OCI-LY3 (cell line): ENCODE measurements at regions not wholly inside any gene's neighbourhood (a gene's known extent, or its start where the extent isn't known, plus 50 kb on each side); places are given as distances from the start of the nearest gene placed in this dataset.

ENCODE experiments used
- H2AFZ ChIP-seq: fragments of 200-600, 300-600 bp; shearing (Covaris generic); 2 replicates; pipeline ENCODE4 v1.6.0; 2014; ENCODE audit warnings: antibody characterized with exemption, low read depth, low read length
- H3K27ac ChIP-seq: fragments of 200-600, 300-600 bp; sonication (generic); 2 replicates; pipeline ENCODE4 v1.5.1; 2014; ENCODE audit warnings: mild to moderate bottlenecking, low read length, moderate library complexity, mixed read lengths
- H3K27me3 ChIP-seq: fragments of 200-600, 300-600 bp; sonication (generic); 2 replicates; pipeline ENCODE4 v1.6.1; 2014; ENCODE audit warnings: low read depth, low read length, mixed read lengths
- H3K36me3 ChIP-seq: fragments of 200-600, 300-600 bp; sonication (generic); replicated peaks from 2 replicates; pipeline ENCODE3; 2014; ENCODE audit warnings: low read depth, low read length, mixed read lengths
- H3K4me1 ChIP-seq: fragments of 300-600, 200-600 bp; sonication (generic); 2 replicates; pipeline ENCODE4 v1.6.1; 2014; ENCODE audit warnings: low read length, mixed read lengths
- H3K4me2 ChIP-seq: fragments of 200-600, 300-600 bp; sonication (generic); 2 replicates; pipeline ENCODE4 v1.6.1; 2014; ENCODE audit warnings: low read length, mixed read lengths
- H3K4me3 ChIP-seq: fragments of 300-600, 200-600 bp; sonication (generic); 2 replicates; pipeline ENCODE4 v1.5.1; 2014; ENCODE audit warnings: antibody characterized with exemption, mild to moderate bottlenecking, low read length, moderate library complexity
- H3K79me2 ChIP-seq: fragments of 300-600, 200-600 bp; shearing (Covaris generic); 2 replicates; pipeline ENCODE4 v1.6.1; 2014; ENCODE audit warnings: mild to moderate bottlenecking, low read length, mixed read lengths
- H3K9ac ChIP-seq: fragments of 300-600, 200-600 bp; shearing (Covaris generic); 2 replicates; pipeline ENCODE4 v1.6.0; 2014; ENCODE audit warnings: mild to moderate bottlenecking, low read length, moderate library complexity
- H3K9me3 ChIP-seq: fragments of 200-600, 300-600 bp; shearing (Covaris generic); 2 replicates; pipeline ENCODE4 v1.6.1; 2014; ENCODE audit warnings: low read length, mixed read lengths; ENCODE audit not compliant: insufficient read depth
- H4K20me1 ChIP-seq: fragments of 200-600, 300-600 bp; sonication (generic); 2 replicates; pipeline ENCODE4 v1.6.1; 2016; ENCODE audit warnings: low read length, mixed read lengths; ENCODE audit not compliant: insufficient read depth
- CTCF ChIP-seq: fragments of 200-600, 300-600 bp; sonication (generic); IDR thresholded peaks from 2 replicates; pipeline ENCODE4 v1.5.1; 2014; ENCODE audit warnings: antibody characterized with exemption, low read length, low read depth
- EZH2phosphoT487 ChIP-seq: fragments of 200-600 bp; shearing (Covaris generic); IDR thresholded peaks from 2 replicates; pipeline ENCODE4 v1.6.1; 2018; ENCODE audit warnings: antibody characterized with exemption, mixed run types, low read depth

GRCh38 chr4:30268370-30268769 is 451.8 kb upstream of the PCDH7 start:
- no peaks in the 10 kb centered on the region for H3K9me3 ChIP-seq
- no peaks in the 10 kb centered on the region for H3K27me3 ChIP-seq
- H3K79me2 ChIP-seq: no peaks in the 10 kb centered on the region
- no peak overlapping the region for H3K4me2 ChIP-seq
- H3K36me3 ChIP-seq: no peaks in the 10 kb centered on the region
- H3K27ac ChIP-seq: no peak overlapping the region
- H3K9ac ChIP-seq: no peak overlapping the region
- no peaks in the 10 kb centered on the region for H3K4me1 ChIP-seq
- H2AFZ ChIP-seq: no peak overlapping the region
- H4K20me1 ChIP-seq: no peaks in the 10 kb centered on the region
- no peak overlapping the region for H3K4me3 ChIP-seq
- TF ChIP-seq EZH2phosphoT487 (no peak), CTCF (no peak)

GRCh38 chr4:30269850-30270249 is 450.3 kb upstream of the PCDH7 start:
- Histone ChIP-seq H3K4me1 (no peaks in the 10 kb centered on the region), H3K4me3 (0 out of 2 replicates have a peak overlapping the region, but pooled peaks have one; percentile 12), H4K20me1 (no peaks in the 10 kb centered on the region), H3K4me2 (peak overlapping the region; percentile 31; the same call in 1 of the 2 replicates), H2AFZ (peak overlapping the region; percentile 85), H3K9ac (no peak overlapping the region), H3K36me3 (no peaks in the 10 kb centered on the region), H3K27me3 (no peaks in the 10 kb centered on the region), H3K9me3 (no peaks in the 10 kb centered on the region), H3K27ac (no peak overlapping the region), H3K79me2 (no peaks in the 10 kb centered on the region)
- TF ChIP-seq EZH2phosphoT487 (no peak), CTCF (peak; percentile 59)

- Histone ChIP-seq H3K9ac (no peak overlapping the region), H3K36me3 (no peaks in the 10 kb centered on the region), H3K4me1 (no peaks in the 10 kb centered on the region), H4K20me1 (no peaks in the 10 kb centered on the region), H3K4me2 (no peak overlapping the region), H3K4me3 (no peak overlapping the region), H3K9me3 (no peaks in the 10 kb centered on the region), H3K27ac (no peak overlapping the region), H3K79me2 (no peaks in the 10 kb centered on the region), H2AFZ (no peak overlapping the region), H3K27me3 (no peaks in the 10 kb centered on the region)
- TF ChIP-seq CTCF (no peak), EZH2phosphoT487 (no peak)
Observed at GRCh38 chr4:30281986-30282385, 438.2 kb upstream of the PCDH7 start.

GRCh38 chr4:30283336-30283735 is 436.8 kb upstream of the PCDH7 start:
- Histone ChIP-seq H3K9ac (no peak overlapping the region), H2AFZ (no peak overlapping the region), H3K27me3 (no peaks in the 10 kb centered on the region), H3K4me3 (no peak overlapping the region), H3K4me2 (no peak overlapping the region), H3K9me3 (no peaks in the 10 kb centered on the region), H3K4me1 (no peaks in the 10 kb centered on the region), H3K79me2 (no peaks in the 10 kb centered on the region), H3K36me3 (no peaks in the 10 kb centered on the region), H4K20me1 (no peaks in the 10 kb centered on the region), H3K27ac (no peak overlapping the region)
- no peak for TF ChIP-seq CTCF
- no peak for TF ChIP-seq EZH2phosphoT487
